GM21825 (cell line): ENCODE measurements at regions not wholly inside any gene's neighbourhood (a gene's known extent, or its start where the extent isn't known, plus 50 kb on each side); places are given as distances from the start of the nearest gene placed in this dataset.
"Not testable (repeated sequence)": the region's sequence is repeated elsewhere in the genome, so short reads cannot be mapped to it uniquely, and the experiment has no call there.

Experiments
- ATAC-seq: cut with Tn5 transposase; IDR thresholded peaks from one replicate; pipeline ENCODE4 v1.9.1; 2021; ENCODE audit warnings: mild to moderate bottlenecking, moderate library complexity; ENCODE audit not compliant: unreplicated experiment

- peak; percentile 38 for ATAC-seq
These were observed 459.5 kb downstream of the DIPK2A start for GRCh38 chr3:144431134-144431533.

DNA sequence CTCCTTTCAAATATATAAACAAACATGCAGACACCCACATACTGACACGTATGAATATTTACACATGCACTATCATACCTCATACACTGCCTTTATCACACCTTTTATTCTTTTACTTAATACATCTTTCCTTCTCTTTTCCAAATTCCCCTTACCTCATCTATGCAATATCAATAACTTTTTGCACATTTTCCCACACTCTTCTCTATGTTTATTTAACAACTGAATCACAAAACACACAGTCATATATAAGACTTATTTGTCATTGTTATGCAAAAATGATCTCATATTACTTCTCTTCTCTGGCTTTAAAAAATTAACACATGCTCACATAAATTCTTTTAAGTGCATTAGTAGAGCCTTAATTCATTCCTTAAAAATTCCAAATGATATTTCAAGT, 461.4 kb downstream of the DIPK2A start:
- ATAC-seq: no peak

- peak; percentile 61 for ATAC-seq
These were observed 466.4 kb downstream of the DIPK2A start for GRCh38 chr3:144437989-144438388.

GRCh38 chr3:144444061-144444460, 472.4 kb downstream of the DIPK2A start:
- no peak for ATAC-seq

GRCh38 chr3:144444546-144444945, 472.9 kb downstream of the DIPK2A start:
- no peak for ATAC-seq

DNA sequence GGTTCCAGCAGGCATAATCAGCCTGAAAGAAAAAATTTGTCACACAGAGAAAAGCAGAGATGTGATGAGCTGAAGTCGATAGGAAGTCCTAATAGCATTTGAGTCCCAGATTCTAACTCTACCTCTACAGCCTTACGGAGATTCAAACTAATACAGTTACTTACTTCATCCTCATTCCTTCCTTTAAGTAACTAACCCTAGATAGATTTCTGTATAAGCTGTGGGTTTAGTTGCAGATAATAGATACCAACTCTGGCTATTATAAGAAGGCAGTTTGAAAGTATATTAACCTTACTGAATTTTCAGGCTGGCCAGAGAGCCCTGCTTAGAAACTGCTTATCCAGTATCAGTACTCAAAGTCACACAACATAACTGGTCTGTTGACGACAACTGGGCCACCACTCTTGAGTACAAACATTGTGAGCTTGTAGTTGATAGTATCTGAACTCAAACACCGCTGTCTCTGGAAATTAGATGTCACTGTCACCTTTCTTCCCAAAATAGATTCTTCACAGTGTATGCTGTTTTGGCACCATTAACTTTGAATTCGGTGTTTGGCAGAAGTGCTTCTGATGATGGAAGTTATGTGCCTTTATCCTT, 484.3 kb downstream of the DIPK2A start:
- ATAC-seq: no peak

GRCh38 chr3:144457758-144458157, 486.1 kb downstream of the DIPK2A start:
- ATAC-seq: no peak

- ATAC-seq: no peak
These were observed 486.7 kb downstream of the DIPK2A start for GRCh38 chr3:144458283-144458682.

DNA sequence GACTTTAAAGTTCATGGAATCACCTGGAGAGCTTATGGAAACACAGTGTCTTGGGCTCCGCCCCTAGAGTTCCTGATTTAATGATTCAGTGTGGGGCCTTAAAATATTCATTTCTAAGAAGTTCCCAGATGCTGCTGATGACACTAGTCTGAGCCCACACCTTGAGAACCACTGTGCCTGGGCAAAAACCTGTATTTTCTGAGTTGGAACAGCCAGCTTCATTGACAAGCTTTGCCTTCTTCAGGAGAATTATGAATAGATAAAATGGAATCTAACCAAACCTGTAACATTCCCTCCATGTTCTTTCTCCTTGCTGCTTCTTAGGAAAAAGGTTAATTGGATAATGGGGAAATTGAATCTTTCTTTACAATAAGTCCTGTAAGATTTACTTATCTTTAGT, 490.7 kb downstream of the DIPK2A start:
- no peak for ATAC-seq

GRCh38 chr3:144463911-144464310, 492.3 kb downstream of the DIPK2A start:
- no peak for ATAC-seq

DNA sequence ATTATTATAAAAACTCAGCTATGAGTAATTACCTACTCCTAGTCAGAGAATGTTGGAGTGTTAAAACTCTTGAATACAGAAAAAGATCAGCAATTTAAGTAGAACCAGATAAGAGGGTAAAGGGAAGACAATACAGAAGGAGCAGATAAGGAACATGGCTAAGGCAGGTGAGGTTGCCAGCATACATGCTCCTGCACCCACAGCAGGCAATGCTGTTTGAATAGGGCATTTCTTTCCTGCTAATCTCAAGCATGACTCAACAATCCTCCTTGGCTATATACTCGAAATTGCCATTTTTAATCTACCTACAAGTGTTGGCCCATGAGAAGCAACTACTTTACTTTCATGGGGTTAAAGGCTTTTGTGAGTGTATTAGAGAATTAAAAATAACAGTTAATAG, 494.5 kb downstream of the DIPK2A start:
- ATAC-seq: no peak

GRCh38 chr3:144466540-144466939, 494.9 kb downstream of the DIPK2A start:
- no peak for ATAC-seq

GRCh38 chr3:144470666-144471065, 499.0 kb downstream of the DIPK2A start:
- ATAC-seq: no peak

GRCh38 chr3:144477593-144477992, 506.0 kb downstream of the DIPK2A start:
- no peak for ATAC-seq

- ATAC-seq: no peak
These were observed 508.8 kb downstream of the DIPK2A start for GRCh38 chr3:144480416-144480919.

DNA sequence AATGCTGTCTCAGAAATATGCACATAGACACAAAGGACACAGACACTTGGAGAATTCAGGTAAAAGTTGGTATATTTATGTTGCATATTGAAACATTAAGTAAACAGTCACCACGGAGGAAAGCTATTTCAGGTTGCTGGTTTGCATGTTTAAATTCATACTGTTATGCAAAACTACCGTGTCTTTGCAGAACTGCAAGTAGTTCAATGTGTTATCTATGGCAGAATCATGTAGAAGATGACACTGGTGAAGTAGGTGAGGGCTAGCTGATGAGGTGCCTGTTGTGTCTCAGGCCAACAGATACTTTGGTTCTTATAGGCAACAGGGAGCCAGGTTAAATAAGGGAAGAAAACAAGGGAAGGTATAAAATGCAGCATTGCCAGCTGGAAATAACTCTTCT, 511.3 kb downstream of the DIPK2A start:
- ATAC-seq: no peak

GRCh38 chr3:144487011-144487410, 515.4 kb downstream of the DIPK2A start:
- no peak for ATAC-seq

DNA sequence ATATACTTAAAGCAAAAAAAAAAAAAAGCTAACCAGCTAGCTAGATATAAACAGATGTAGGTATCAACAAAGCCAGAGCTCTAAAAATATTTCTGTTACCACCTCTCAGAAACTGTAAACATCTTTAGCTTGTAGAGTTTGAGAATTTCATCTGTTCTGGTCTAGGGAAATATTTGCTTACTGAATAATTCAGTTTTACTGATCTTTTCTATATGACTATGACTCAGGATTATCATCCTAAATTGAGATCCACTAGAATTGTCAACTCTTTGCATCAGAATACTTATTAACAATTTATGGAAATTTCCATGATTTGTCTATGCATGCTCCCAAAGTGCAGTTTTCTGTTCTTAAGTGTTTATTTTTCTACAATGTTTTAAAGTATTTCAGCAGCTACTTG, 517.3 kb downstream of the DIPK2A start:
- no peak for ATAC-seq

GRCh38 chr3:144491333-144491732, 519.7 kb downstream of the DIPK2A start:
- no peak for ATAC-seq

DNA sequence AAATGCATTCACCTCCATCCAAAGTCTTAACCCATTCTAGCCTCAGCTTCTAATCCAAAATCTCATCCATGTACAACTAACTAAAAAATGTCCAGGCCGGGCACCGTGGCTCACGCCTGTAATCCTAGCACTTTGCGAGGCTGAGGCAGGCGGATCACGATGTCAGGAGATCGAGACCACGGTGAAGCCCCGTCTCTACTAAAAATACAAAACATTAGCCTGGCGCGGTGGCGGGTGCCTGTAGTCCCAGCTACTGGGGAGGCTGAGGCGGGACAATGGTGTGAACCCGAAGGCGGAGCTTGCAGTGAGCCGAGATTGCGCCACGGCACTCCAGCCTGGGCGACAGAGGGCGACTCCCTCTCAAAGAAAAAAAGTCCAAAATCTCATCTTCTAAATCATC, 523.0 kb downstream of the DIPK2A start:
- ATAC-seq: not testable (repeated sequence)

DNA sequence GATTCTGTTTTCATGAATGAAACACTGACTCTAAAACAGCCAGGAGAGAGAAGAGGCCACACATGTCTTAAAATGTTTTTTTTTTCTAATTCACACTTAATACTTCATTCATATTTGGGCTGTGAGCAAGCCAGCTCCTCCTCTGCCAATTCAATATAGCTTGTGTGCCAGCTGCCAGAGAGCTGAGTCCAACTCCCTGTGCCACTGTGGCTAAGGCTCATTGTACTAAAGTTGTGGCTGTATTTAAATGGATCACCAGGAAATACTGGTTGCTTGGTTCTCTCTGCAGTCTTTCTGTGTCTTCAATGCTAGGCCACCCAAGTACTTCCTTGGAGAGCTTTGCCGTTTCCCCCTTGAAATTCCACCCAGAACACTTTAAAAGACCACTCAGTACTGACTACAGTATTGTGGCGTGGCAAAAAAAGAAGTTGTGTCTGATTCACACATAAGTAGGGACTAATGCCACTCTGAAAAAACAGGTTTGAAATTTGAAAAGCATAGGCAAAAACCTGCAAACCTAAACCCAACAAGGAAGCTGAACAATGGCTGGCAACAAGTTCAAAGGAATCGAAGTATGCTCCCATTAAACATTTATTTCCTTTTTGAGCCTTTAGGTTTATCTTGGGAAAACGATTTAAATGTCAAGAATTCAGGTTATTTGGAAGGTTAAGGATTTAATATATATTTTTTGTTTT, 524.7 kb downstream of the DIPK2A start:
- no peak for ATAC-seq

DNA sequence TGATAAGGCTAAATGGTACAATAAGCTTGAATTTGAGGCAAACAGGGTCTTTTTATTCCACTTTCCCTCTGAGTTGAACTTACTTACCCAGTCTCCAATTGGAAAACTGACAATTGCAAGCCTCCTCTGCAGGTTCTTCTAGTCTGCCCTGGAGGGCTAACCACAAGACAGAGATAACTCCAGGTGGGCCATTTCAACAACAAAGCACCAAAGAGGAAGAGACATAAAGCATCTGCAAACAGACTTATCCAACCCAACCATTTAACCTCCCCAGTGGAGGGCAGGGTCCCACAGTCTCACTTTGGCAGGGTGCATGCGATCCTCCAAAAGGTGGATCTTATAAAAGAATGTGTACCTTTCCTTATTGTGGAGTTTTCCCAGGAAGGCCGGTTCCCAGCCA, 525.8 kb downstream of the DIPK2A start:
- ATAC-seq: no peak
